Stomach (tissue), 4 donors: ENCODE measurements at regions not wholly inside any gene's neighbourhood (a gene's known extent, or its start where the extent isn't known, plus 50 kb on each side); places are given as distances from the start of the nearest gene placed in this dataset.

Experiments
- EP300 ChIP-seq: sonication (generic); formaldehyde crosslinking; IDR thresholded peaks from one replicate; pipeline ENCODE4 v1.6.1; 2017; ENCODE audit warnings: antibody characterized with exemption
- POLR2A ChIP-seq, 4 donors: fragments of 450-650 bp; IDR thresholded peaks; one replicate each; pipeline ENCODE4 v1.6.1; 2016; ENCODE audit warnings: antibody characterized with exemption in 4 of 4, control low read depth in 2 of 4, mild to moderate bottlenecking in 1 of 4, moderate library complexity in 1 of 4
- TF ChIP-seq, protein P1 (sequence below), 7 experiments: fragments of 450-650 bp in 4 of 7; fragments of 200-600 bp in 3 of 7; sonication (generic) in 3 of 7; IDR thresholded peaks; one replicate each; pipeline ENCODE4 v1.5.1; 2016 to 2019; ENCODE audit warnings: antibody characterized with exemption in 7 of 7, control low read depth in 2 of 7, mild to moderate bottlenecking in 1 of 7

DNA sequence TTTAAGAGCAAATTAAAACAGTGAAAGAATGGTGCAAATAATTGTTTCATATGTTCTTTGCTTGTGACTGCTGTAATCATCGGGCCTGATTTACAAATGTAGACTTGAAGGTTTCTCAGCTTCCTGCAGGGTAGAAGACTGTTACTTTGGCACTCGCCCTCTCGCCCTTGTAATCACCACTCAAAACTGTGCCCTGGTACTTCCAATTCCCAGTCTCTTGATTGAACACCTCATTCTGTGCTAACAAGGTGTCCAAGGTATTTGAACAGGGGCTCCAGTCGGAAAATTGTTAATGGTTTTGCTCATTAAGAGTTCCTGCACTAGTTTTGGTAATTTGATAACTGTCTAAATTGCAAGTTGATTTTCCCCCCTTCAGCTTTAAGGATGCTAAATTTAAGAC is 209.5 kb downstream of the ZIC1 start:
- TF ChIP-seq EP300 (no peak), POLR2A (IDR thresholded peaks at IDR 0.05) (no peak)
- TF ChIP-seq, protein P1, sequence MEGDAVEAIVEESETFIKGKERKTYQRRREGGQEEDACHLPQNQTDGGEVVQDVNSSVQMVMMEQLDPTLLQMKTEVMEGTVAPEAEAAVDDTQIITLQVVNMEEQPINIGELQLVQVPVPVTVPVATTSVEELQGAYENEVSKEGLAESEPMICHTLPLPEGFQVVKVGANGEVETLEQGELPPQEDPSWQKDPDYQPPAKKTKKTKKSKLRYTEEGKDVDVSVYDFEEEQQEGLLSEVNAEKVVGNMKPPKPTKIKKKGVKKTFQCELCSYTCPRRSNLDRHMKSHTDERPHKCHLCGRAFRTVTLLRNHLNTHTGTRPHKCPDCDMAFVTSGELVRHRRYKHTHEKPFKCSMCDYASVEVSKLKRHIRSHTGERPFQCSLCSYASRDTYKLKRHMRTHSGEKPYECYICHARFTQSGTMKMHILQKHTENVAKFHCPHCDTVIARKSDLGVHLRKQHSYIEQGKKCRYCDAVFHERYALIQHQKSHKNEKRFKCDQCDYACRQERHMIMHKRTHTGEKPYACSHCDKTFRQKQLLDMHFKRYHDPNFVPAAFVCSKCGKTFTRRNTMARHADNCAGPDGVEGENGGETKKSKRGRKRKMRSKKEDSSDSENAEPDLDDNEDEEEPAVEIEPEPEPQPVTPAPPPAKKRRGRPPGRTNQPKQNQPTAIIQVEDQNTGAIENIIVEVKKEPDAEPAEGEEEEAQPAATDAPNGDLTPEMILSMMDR (IDR thresholded peaks at IDR 0.05): no peak
